Choroid plexus epithelial cell (primary cell): ENCODE measurements at regions not wholly inside any gene's neighbourhood (a gene's known extent, or its start where the extent isn't known, plus 50 kb on each side); places are given as distances from the start of the nearest gene placed in this dataset.

Experiments used
- DNase-seq: peaks from one replicate; pipeline ENCODE4 v3.0.0-alpha.2; 2010; ENCODE audit warnings: low read depth
- H3K4me3 ChIP-seq: 2 replicates; pipeline ENCODE4 v1.5.1; 2011; ENCODE audit warnings: low read depth, mild to moderate bottlenecking, control low read depth, low read length, moderate library complexity
- CTCF ChIP-seq: conservative IDR thresholded peaks from 2 replicates; pipeline ENCODE4 v1.5.1; 2011; ENCODE audit warnings: low read depth, mild to moderate bottlenecking, control low read depth, inconsistent platforms, low read length, moderate library complexity

- DNase-seq, result peak; percentile 73
- H3K4me3 ChIP-seq, result no peak overlapping the region
- TF ChIP-seq CTCF, result no peak
Measured at GRCh38 chr4:185881430-185881829, 69.4 kb upstream of the SORBS2 start.

DNA sequence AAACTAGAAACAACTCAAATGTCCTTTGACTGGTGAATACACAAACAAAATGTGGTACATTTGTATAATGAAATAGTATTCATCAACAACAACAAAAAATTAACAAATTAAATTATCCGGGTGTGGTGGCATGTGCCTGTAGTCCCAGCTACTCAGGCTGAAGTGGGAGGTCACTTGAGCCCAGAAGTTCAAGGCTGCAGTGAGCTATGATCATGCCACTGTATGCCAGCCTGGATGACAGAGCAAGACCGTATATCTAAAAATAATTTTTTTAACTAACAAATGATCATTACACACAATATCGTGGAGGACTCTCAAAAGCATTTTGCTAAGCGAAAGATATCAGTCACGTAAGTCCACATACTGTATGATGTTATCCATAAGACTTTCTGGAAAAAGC is 71.6 kb upstream of the SORBS2 start:
- no peak for TF ChIP-seq CTCF
- no peak for DNase-seq
- H3K4me3 ChIP-seq, result no peak overlapping the region

DNA sequence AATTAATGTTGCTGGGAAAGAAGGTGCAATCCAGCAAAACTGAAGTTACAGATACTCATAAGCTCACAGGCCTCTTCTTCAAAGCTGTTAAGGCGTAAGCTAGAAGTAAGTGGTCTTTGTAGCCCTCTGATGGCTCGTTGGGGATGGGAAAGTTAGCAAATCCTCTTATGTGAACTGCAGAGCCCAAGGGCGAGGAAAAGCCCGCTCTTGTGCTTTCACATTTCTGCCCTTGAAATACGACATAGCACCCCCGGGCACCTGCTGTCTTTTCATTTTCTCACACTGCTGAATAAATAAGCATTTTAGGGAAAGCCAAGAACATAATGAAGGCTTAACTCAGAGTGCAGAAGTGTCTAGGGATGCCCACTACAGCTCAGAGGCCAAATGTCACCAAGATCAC is 73.1 kb upstream of the SORBS2 start:
- no peak for TF ChIP-seq CTCF
- DNase-seq, result no peak
- H3K4me3 ChIP-seq, result no peak overlapping the region

DNA sequence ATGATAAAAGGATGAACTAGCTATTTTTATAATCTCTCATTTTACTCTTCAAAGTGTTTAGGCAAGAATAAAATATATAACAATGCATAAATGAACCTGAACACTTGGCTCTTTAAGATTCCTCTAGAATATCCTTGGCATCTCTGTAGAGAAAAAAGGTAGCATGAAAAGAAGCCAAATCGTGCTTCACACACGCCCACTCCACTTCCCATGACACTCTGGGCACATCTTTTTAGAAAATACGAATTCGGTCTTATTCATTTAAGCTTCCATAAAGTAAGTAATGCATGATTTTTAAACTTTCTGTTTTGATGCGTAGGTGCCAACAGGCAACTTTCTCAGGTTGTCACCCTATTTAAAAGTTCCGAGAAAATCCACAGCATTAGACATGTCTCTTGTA is 73.6 kb upstream of the SORBS2 start:
- TF ChIP-seq CTCF, result no peak
- no peak for DNase-seq
- H3K4me3 ChIP-seq, result no peak overlapping the region

GRCh38 chr4:185886832-185887524 is 75.0 kb upstream of the SORBS2 start:
- no peak for TF ChIP-seq CTCF
- no peak for DNase-seq
- H3K4me3 ChIP-seq, result no peak overlapping the region

DNA sequence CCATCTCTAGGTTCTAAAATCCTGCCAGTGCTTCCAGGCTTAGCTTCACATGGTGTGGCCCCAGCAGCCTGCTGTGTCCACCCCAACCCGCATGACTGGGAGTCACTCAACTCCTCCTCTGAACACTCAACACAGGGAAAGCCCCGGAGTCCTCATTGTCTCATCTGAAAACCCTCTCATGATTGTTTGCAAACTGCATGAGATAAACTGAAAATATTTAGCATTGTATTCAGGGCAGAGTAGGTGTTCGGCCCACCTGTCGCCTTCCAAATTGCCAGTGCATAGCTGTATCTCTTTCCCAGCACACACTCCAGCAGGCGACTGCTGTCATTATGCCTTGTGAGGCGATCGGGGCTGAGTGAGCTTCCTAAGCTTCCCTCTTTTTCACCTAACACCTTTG is 76.7 kb upstream of the SORBS2 start:
- no peak for DNase-seq
- TF ChIP-seq CTCF, result no peak
- H3K4me3 ChIP-seq, result no peak overlapping the region

GRCh38 chr4:185889585-185889984 is 77.6 kb upstream of the SORBS2 start:
- H3K4me3 ChIP-seq, result no peak overlapping the region
- DNase-seq, result no peak
- TF ChIP-seq CTCF, result no peak
